ENCODE measurements at regions not wholly inside any gene's neighbourhood (a gene's known extent, or its start where the extent isn't known, plus 50 kb on each side); places are given as distances from the start of the nearest gene placed in this dataset.

GRCh38 chr4:111954550-111954949 is 190.7 kb upstream of the FAM241A start:
- TF ChIP-seq EP300 (IDR thresholded peaks at IDR 0.05; ENCODE audit: borderline replicate concordance in 1 of 2, control insufficient read depth in 1 of 2, low read depth in 2 of 2, low read length in 2 of 2): no peak
- TF ChIP-seq POLR2A (IDR thresholded peaks at IDR 0.05; ENCODE audit: low read depth, low read length): no peak
- TF ChIP-seq SIN3A (IDR thresholded peaks at IDR 0.05; ENCODE audit: low read depth, low read length): no peak
- TF ChIP-seq CTCF (IDR thresholded peaks at IDR 0.05 in 2 of 3, conservative IDR thresholded peaks at IDR 0.05 in 1 of 3; ENCODE audit: control insufficient read depth in 2 of 3, extremely low read depth in 1 of 3, insufficient read depth in 1 of 3, low read depth in 3 of 3, low read length in 3 of 3): no peak
- no peak for TF ChIP-seq NR2C2 (IDR thresholded peaks at IDR 0.05; ENCODE audit: borderline replicate concordance, control insufficient read depth, insufficient read length, low read depth)
- no peak for TF ChIP-seq E2F8 (IDR thresholded peaks at IDR 0.05; ENCODE audit: low read depth, partially characterized antibody)
- TF ChIP-seq BMI1 (IDR thresholded peaks at IDR 0.05; ENCODE audit: borderline replicate concordance): no peak
- TF ChIP-seq ZZZ3 (IDR thresholded peaks at IDR 0.05; ENCODE audit: control insufficient read depth, insufficient read length, low read depth): no peak
- no peak for TF ChIP-seq ZBTB11 (CRISPR knock-in tag; IDR thresholded peaks at IDR 0.05)
- TF ChIP-seq TAF1 (IDR thresholded peaks at IDR 0.05; ENCODE audit: borderline replicate concordance, low read depth, low read length): no peak
